ENCODE measurements at regions not wholly inside any gene's neighbourhood (a gene's known extent, or its start where the extent isn't known, plus 50 kb on each side); places are given as distances from the start of the nearest gene placed in this dataset.

GRCh38 chr21:26698416-26698815 lies 125.3 kb upstream of the CYYR1 start:
- H3K9me3 Mint-ChIP-seq (ENCODE audit: unreplicated experiment), result no peaks in the 10 kb centered on the region
- no peak for DNase-seq (ENCODE audit: low read depth)
- H3K27me3 ChIP-seq (ENCODE audit: insufficient read depth, low read length), result peaks cover 2% of the 10 kb centered on the region

DNA sequence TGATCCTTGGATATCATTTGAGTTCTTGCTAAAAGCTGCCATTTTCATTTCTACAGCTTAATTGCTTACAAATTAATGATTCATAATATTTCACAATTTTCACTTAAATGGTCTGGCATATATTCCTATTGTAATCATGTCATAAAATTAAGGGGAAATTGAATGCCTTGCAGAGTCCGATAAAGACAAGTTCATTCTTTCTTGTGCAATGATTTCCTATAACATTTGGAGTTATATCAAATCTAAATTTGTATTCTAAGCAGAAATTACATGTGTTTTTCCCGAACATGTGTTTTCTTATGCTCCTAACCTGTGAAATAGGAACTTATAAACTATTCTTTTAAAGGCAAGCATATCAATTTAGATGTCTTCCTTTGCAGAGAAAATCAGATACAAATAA lies 118.3 kb upstream of the CYYR1 start:
- Mint-ChIP-seq H3K27me3 (ENCODE audit: low read depth, unreplicated experiment) (no peaks in the 10 kb centered on the region), H3K9me3 (ENCODE audit: unreplicated experiment) (peaks cover 3% of the 10 kb centered on the region), H3K27ac (ENCODE audit: unreplicated experiment) (no peak overlapping the region), H3K4me3 (ENCODE audit: unreplicated experiment) (no peak overlapping the region), H3K4me1 (ENCODE audit: low read depth, unreplicated experiment) (no peaks in the 10 kb centered on the region), H3K36me3 (ENCODE audit: low read depth, unreplicated experiment) (no peaks in the 10 kb centered on the region)
- Histone ChIP-seq H3K4me2 (ENCODE audit: low read length) (no peak overlapping the region), H4K20me1 (ENCODE audit: insufficient read depth, low read length) (no peaks in the 10 kb centered on the region), H3K9me3 (ENCODE audit: insufficient read depth, low read depth, low read length) (no peaks in the 10 kb centered on the region), H3K27me3 (ENCODE audit: insufficient read depth, low read length) (no peaks in the 10 kb centered on the region), H3K27ac (ENCODE audit: low read depth, low read length) (no peak overlapping the region), H3K9ac (ENCODE audit: low read length) (no peak overlapping the region), H2AFZ (ENCODE audit: low read depth, low read length) (no peak overlapping the region), H3K79me2 (ENCODE audit: insufficient read depth, low read length) (no peaks in the 10 kb centered on the region), H3K4me3 (ENCODE audit: insufficient read depth, low read depth, low read length) (no peak overlapping the region), H3K4me1 (ENCODE audit: insufficient read depth, low read length) (no peaks in the 10 kb centered on the region), H3K36me3 (ENCODE audit: insufficient read depth, low read length) (no peaks in the 10 kb centered on the region)
- DNase-seq (ENCODE audit: low read depth) (no peak), FAIRE-seq (no peak)
- TF ChIP-seq EZH2 (IDR thresholded peaks at IDR 0.05; ENCODE audit: insufficient read depth, low read length), result no peak
- TF ChIP-seq, protein P1, sequence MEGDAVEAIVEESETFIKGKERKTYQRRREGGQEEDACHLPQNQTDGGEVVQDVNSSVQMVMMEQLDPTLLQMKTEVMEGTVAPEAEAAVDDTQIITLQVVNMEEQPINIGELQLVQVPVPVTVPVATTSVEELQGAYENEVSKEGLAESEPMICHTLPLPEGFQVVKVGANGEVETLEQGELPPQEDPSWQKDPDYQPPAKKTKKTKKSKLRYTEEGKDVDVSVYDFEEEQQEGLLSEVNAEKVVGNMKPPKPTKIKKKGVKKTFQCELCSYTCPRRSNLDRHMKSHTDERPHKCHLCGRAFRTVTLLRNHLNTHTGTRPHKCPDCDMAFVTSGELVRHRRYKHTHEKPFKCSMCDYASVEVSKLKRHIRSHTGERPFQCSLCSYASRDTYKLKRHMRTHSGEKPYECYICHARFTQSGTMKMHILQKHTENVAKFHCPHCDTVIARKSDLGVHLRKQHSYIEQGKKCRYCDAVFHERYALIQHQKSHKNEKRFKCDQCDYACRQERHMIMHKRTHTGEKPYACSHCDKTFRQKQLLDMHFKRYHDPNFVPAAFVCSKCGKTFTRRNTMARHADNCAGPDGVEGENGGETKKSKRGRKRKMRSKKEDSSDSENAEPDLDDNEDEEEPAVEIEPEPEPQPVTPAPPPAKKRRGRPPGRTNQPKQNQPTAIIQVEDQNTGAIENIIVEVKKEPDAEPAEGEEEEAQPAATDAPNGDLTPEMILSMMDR (IDR thresholded peaks at IDR 0.05; ENCODE audit: insufficient read depth, low read depth, low read length), result no peak

More at GRCh38 chr21:26698416-26698815, 125.3 kb upstream of the CYYR1 start:
- H3K9me3 ChIP-seq (ENCODE audit: insufficient read depth, low read depth, low read length), result no peaks in the 10 kb centered on the region
- TF ChIP-seq EZH2 (IDR thresholded peaks at IDR 0.05; ENCODE audit: insufficient read depth, low read length), result no peak
- TF ChIP-seq, protein P1 (IDR thresholded peaks at IDR 0.05; ENCODE audit: insufficient read depth, low read depth, low read length), result no peak
- H3K79me2 ChIP-seq (ENCODE audit: insufficient read depth, low read length), result no peaks in the 10 kb centered on the region
- H3K4me2 ChIP-seq (ENCODE audit: low read length), result no peak overlapping the region
- H3K4me1 ChIP-seq (ENCODE audit: insufficient read depth, low read length), result no peaks in the 10 kb centered on the region
- H3K27me3 Mint-ChIP-seq (ENCODE audit: low read depth, unreplicated experiment), result no peaks in the 10 kb centered on the region
- H3K9ac ChIP-seq (ENCODE audit: low read length), result no peak overlapping the region
- H3K4me3 ChIP-seq (ENCODE audit: insufficient read depth, low read depth, low read length), result no peak overlapping the region
- no peaks in the 10 kb centered on the region for H3K36me3 Mint-ChIP-seq (ENCODE audit: low read depth, unreplicated experiment)
- no peak overlapping the region for H3K27ac Mint-ChIP-seq (ENCODE audit: unreplicated experiment)
- H3K4me1 Mint-ChIP-seq (ENCODE audit: low read depth, unreplicated experiment), result no peaks in the 10 kb centered on the region
- H3K36me3 ChIP-seq (ENCODE audit: insufficient read depth, low read length), result no peaks in the 10 kb centered on the region
- no peak overlapping the region for H3K27ac ChIP-seq (ENCODE audit: low read depth, low read length)
- no peak overlapping the region for H3K4me3 Mint-ChIP-seq (ENCODE audit: unreplicated experiment)
- H4K20me1 ChIP-seq (ENCODE audit: insufficient read depth, low read length), result no peaks in the 10 kb centered on the region
- no peak for FAIRE-seq
- H2AFZ ChIP-seq (ENCODE audit: low read depth, low read length), result no peak overlapping the region

DNA sequence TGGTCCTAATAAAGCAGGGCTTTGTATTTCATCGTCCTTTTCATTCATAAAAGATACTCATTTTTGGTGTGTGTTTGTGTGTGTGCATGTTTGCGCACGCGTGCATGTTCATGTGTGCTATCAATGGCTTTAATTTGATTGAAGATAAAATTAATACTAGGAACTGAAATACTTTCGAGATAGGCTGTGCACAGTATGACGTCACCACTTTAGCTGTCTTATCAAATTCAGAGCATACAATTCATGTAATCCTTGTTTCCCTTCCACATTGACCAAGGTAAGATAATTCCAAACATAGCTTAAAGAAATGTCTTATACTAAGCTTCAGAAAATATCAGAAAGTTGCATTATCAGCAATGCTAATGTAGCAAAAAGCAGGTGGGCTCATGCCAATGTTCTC lies 113.6 kb upstream of the CYYR1 start:
- no peaks in the 10 kb centered on the region for H3K36me3 Mint-ChIP-seq (ENCODE audit: low read depth, unreplicated experiment)
- H3K9ac ChIP-seq (ENCODE audit: low read length), result no peak overlapping the region
- H3K4me2 ChIP-seq (ENCODE audit: low read length), result no peak overlapping the region
- H3K27me3 Mint-ChIP-seq (ENCODE audit: low read depth, unreplicated experiment), result no peaks in the 10 kb centered on the region
- no peak for FAIRE-seq
- TF ChIP-seq, protein P1 (IDR thresholded peaks at IDR 0.05; ENCODE audit: insufficient read depth, low read depth, low read length), result no peak
- TF ChIP-seq EZH2 (IDR thresholded peaks at IDR 0.05; ENCODE audit: insufficient read depth, low read length), result no peak
- H3K4me1 Mint-ChIP-seq (ENCODE audit: low read depth, unreplicated experiment), result no peaks in the 10 kb centered on the region
- no peak overlapping the region for H2AFZ ChIP-seq (ENCODE audit: low read depth, low read length)
- H3K4me3 ChIP-seq (ENCODE audit: insufficient read depth, low read depth, low read length), result no peak overlapping the region
- H3K36me3 ChIP-seq (ENCODE audit: insufficient read depth, low read length), result no peaks in the 10 kb centered on the region
- no peaks in the 10 kb centered on the region for H3K27me3 ChIP-seq (ENCODE audit: insufficient read depth, low read length)
- H3K27ac ChIP-seq (ENCODE audit: low read depth, low read length), result no peak overlapping the region
- H3K9me3 Mint-ChIP-seq (ENCODE audit: unreplicated experiment), result peaks cover 3% of the 10 kb centered on the region
- H4K20me1 ChIP-seq (ENCODE audit: insufficient read depth, low read length), result no peaks in the 10 kb centered on the region
- no peaks in the 10 kb centered on the region for H3K79me2 ChIP-seq (ENCODE audit: insufficient read depth, low read length)
- no peak for DNase-seq (ENCODE audit: low read depth)
- H3K4me3 Mint-ChIP-seq (ENCODE audit: unreplicated experiment), result no peak overlapping the region
- H3K4me1 ChIP-seq (ENCODE audit: insufficient read depth, low read length), result no peaks in the 10 kb centered on the region
- no peak overlapping the region for H3K27ac Mint-ChIP-seq (ENCODE audit: unreplicated experiment)
- no peaks in the 10 kb centered on the region for H3K9me3 ChIP-seq (ENCODE audit: insufficient read depth, low read depth, low read length)
